OCI-LY1 (cell line): ENCODE measurements at regions not wholly inside any gene's neighbourhood (a gene's known extent, or its start where the extent isn't known, plus 50 kb on each side); places are given as distances from the start of the nearest gene placed in this dataset.

Experiments used
- EZH2 ChIP-seq: fragments of 200-600 bp; sonication (generic), shearing (Covaris generic); IDR thresholded peaks from 2 replicates; pipeline ENCODE4 v1.8.0; 2017; ENCODE audit warnings: borderline replicate concordance, mixed run types, mild to moderate bottlenecking, antibody characterized with exemption, low read length, moderate library complexity, mixed read lengths
- TF ChIP-seq, protein P1 (sequence below): fragments of 200-600 bp; sonication (generic), shearing (Covaris generic); IDR thresholded peaks from 2 replicates; pipeline ENCODE4 v1.5.1; 2017; ENCODE audit warnings: mild to moderate bottlenecking, antibody characterized with exemption, low read length, moderate library complexity, mixed read lengths

DNA sequence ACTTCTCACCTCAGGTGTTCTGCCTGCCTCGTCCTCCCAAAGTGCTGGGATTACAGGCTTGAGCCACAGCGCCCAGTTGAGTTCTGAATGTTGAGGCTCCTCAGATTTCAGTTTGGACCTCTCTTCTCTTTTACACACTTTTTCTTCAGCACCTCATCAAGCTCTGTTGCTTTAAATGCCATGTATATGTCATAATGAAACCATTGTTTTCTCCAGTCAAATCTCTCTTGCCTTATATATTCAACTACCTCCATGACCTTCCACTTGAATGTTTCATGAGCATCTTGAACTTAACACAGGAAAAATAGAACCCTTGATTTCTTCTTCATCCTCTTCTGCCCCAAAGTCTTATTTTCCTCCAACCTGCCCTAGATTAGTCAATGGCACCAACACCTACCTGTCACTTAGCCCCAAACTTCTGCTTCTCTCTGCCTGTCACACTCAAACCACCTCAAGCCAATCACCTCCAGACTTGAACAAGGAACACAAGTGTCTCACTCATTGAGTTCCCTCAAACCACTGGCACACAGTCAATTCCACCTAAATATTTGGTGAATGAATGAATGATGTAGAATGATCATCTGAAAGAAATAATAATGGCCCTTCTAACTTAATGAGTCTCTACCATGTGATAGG lies 161.0 kb upstream of the SGK1 start:
- TF ChIP-seq, protein P1, sequence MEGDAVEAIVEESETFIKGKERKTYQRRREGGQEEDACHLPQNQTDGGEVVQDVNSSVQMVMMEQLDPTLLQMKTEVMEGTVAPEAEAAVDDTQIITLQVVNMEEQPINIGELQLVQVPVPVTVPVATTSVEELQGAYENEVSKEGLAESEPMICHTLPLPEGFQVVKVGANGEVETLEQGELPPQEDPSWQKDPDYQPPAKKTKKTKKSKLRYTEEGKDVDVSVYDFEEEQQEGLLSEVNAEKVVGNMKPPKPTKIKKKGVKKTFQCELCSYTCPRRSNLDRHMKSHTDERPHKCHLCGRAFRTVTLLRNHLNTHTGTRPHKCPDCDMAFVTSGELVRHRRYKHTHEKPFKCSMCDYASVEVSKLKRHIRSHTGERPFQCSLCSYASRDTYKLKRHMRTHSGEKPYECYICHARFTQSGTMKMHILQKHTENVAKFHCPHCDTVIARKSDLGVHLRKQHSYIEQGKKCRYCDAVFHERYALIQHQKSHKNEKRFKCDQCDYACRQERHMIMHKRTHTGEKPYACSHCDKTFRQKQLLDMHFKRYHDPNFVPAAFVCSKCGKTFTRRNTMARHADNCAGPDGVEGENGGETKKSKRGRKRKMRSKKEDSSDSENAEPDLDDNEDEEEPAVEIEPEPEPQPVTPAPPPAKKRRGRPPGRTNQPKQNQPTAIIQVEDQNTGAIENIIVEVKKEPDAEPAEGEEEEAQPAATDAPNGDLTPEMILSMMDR = no peak
- no peak for TF ChIP-seq EZH2
